GM19467 (cell line): ENCODE measurements at regions not wholly inside any gene's neighbourhood (a gene's known extent, or its start where the extent isn't known, plus 50 kb on each side); places are given as distances from the start of the nearest gene placed in this dataset.

Experiments
- ATAC-seq: cut with Tn5 transposase; IDR thresholded peaks from one replicate; pipeline ENCODE4 v1.9.1; 2021; ENCODE audit warnings: mild to moderate bottlenecking, moderate library complexity; ENCODE audit not compliant: unreplicated experiment

- ATAC-seq = peak; percentile 63
Observed at GRCh38 chr6:11366183-11366933, 133.9 kb upstream of the NEDD9 start.

DNA sequence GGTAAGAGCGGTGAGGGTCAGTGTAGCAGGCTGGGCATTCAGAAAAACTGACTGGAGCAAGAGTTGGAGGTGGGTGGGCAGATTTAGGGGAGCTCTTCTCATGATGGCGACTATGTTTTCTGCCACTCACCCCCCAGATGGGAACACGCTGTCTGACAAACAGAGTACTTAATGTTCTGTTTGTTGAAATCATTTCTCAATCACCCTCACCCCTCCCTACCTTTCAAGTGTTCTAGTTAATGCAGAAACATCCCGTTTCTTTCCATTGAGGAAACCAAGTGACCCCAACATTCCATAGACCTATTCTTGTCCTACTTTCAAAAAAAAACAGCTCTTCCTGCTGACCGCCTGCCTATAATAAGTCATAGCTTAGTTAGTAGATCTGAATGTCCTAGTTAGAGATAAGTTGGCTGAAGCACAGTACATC is 132.5 kb upstream of the NEDD9 start:
- ATAC-seq = no peak

DNA sequence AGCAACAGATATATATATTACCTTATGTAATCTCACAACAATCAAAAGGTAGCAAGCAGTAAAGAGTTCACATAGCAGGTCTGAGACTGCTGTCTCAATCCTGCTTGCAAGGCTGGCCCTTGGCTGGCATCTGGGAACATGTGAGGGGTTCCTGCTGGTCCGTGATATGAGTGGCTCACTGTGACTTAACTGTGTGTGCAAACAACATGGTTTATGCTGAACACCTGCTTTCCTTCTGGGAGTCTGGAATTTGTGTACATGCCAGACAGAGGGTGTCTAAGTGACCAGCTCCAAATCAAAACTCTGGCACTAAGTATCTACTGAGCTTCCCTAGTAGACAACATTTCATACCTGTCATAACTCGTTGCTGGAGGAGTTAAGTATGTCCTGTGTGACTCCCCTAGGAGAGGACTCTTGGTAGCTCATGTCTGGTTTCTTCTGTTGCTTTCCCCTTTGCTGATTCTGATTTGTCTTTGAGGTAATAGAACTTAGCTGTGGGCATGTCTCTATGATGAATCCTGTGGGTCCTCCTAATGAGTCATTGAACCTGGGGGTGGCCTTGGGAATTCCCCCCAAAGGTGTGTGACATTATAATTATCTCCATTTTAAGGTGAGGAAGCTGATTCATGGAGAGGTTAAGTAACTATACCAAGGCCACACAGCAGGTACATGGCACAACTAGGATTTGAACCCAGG is 131.6 kb upstream of the NEDD9 start:
- no peak for ATAC-seq

- ATAC-seq = no peak
Observed at GRCh38 chr6:11362564-11362963, 130.1 kb upstream of the NEDD9 start.

DNA sequence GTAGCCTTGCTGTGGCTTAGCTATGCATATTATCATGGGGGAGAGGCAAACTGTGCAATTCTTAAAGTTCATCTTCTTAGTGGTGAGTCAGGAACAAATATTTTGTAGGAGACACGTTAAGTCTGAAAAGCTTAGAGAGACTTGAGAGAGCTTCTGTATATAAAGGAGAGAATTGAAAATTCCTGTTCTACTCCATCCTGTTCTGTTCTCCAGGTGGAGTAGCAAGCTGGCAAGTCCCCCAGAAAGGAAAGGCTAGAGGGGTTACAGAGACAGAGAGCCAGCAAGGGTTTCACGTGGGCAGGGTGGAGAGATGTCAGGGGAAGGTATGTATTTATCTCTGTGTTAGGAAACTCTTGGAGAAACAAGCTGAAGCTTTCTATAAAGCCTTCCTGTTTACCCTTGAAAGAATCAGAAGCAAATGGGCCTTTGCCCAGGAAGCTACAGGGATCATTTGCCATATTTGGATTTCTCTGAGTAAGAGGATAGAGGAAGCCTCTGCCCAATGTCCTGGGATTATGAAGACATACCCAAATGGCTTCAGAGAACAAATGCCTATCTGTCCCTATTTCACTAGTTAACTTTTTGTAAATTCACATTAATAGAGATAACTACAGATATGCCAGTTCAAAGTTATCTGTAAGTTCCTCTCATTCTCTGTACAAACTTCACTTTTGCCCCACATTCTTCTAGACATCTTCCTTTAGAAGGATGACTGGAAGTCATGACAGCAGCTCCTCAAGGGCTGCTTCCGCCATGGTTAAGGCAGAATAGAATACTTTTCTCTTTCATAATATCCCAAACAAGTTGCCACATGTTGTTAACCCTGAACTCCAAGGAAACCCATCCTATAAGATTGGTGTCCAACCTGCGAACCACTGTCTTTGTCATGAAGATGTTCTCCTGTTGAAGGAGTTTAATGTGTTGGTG is 126.7 kb upstream of the NEDD9 start:
- no peak for ATAC-seq

- ATAC-seq = no peak
Observed at GRCh38 chr6:11357285-11357684, 124.8 kb upstream of the NEDD9 start.

GRCh38 chr6:11356404-11357155 is 124.1 kb upstream of the NEDD9 start:
- no peak for ATAC-seq

- ATAC-seq = no peak
Observed at GRCh38 chr6:11353921-11354389, 121.5 kb upstream of the NEDD9 start.

- no peak for ATAC-seq
Observed at GRCh38 chr6:11350294-11350693, 117.8 kb upstream of the NEDD9 start.

- ATAC-seq = no peak
Observed at GRCh38 chr6:11349880-11350279, 117.4 kb upstream of the NEDD9 start.

GRCh38 chr6:11346516-11346915 is 114.0 kb upstream of the NEDD9 start:
- no peak for ATAC-seq

DNA sequence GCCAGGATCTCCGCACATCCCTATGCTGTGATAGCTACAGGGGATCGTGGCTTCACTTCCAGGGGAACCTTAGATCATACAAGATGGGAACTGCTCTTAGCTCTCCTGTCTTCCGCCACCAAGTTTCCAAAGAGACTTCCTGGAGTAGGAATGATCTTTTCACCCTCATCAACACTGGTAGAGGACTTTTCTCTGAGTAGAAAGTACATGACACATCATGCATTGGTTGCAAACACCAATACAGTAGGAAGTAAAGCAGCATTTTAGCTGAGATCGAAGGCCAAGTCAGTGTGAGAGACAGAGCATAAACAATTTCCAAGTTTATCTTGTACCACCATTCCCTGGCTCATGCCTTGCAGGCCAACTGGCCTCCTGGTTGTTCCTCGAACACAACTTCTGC is 113.1 kb upstream of the NEDD9 start:
- ATAC-seq = no peak

GRCh38 chr6:11343963-11344723 is 111.7 kb upstream of the NEDD9 start:
- ATAC-seq = no peak

DNA sequence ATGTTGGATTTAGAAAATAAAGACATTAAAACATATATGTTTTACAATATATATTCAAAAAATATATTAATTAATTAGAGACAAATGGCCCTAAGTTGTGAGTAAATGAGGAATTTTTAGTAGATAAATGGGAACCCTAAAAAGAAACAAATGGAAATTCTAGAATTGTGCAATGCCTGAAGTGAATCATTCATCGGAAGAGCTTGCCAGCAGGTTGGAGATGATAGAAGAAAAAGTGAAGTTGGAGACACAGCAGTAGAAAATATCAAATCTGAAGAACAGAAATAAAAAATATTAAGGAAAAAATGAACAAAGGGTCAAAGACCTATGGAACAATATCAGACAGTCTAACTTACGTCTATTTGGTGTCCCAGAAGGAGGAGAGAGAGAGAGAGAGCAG is 109.4 kb upstream of the NEDD9 start:
- no peak for ATAC-seq

GRCh38 chr6:11341303-11341702 is 108.8 kb upstream of the NEDD9 start:
- ATAC-seq = no peak

DNA sequence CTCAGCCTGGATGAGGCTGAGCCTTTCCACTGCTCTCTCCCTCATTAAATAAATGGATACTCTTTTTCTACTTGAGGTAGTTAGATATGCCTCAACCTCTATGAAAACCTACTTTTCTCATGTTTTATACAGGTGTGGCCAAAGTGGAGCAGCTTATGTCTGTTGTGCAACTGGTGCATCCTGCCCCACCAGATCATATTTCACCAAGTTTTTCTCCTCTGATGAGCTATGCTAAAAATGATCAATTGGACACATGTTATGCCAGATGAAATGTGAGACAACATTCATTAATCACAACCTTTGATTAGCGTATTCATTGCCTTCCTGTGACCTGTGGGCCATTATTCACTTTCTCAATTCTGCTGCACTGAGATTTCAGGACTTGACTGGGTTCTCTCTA is 106.9 kb upstream of the NEDD9 start:
- ATAC-seq = no peak

DNA sequence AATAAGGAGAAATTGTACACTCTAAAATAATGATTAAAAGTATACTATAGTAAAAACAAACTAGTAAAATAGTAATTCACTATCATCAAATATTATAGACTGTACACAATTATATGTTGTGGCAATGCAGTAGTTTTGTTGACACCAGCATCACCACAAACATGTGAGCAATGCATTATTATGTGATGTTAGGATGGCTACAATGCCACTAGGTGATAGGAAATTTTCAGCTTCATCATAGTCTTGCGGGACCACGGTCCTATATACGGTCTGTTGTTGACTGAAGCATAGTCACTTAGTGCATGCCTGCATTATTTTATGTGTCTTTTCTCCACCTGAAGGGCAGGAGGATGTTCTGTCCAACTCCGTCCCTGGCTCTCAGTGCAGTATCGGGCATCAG is 104.8 kb upstream of the NEDD9 start:
- ATAC-seq = no peak

DNA sequence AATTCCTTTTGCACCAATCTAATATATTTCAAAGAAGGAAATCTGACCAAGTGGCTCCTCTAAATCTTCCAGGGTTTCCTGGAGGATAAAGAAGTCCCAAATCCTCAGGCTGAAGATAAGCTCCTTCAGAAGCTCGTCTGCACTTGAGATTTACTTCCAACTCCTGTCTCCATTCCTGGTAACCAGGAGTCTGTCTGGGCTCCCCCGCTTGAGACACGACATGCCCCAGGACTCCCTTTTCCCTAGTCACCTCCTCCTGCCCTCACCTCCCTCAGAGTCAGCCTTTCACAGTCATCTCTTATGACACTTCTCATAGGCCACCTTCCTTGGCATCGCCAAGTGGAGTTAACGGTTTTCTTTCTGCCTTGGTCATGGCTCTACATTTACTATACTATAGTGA is 103.4 kb upstream of the NEDD9 start:
- ATAC-seq = no peak

GRCh38 chr6:11333132-11333849 is 100.8 kb upstream of the NEDD9 start:
- peak; percentile 59 for ATAC-seq
